Stimulated activated naive B cell treated with anti-CD40 and anti-IgM and Interleukin-4, amounts not matched to agents 10 μg/mL and 1 μg/mL and 100 μg/mL, for 72 hours (primary cell): ENCODE measurements at regions not wholly inside any gene's neighbourhood (a gene's known extent, or its start where the extent isn't known, plus 50 kb on each side); places are given as distances from the start of the nearest gene placed in this dataset.

Experiments used
- ATAC-seq, 2 donors: fragments of 150-1000 bp; cut with Tn5 transposase; replicated peaks; 2 replicates each; pipeline ENCODE4 v1.10.0; 2021; ENCODE audit warnings: moderate library complexity in 1 of 2
- DNase-seq: peaks from one replicate; pipeline ENCODE4 v3.0.0; 2021
- H3K27ac Mint-ChIP-seq: one replicate; pipeline ENCODE4 v1.8.0; 2022; ENCODE audit warnings: mild to moderate bottlenecking, mixed read lengths
- H3K27me3 Mint-ChIP-seq, 2 donors: one replicate each; pipeline ENCODE4 v1.8.0; 2022; ENCODE audit warnings: mixed read lengths in 2 of 2
- H3K36me3 Mint-ChIP-seq, 2 donors: one replicate each; pipeline ENCODE4 v1.8.0; 2022; ENCODE audit warnings: mixed read lengths in 2 of 2, mild to moderate bottlenecking in 1 of 2
- H3K4me1 Mint-ChIP-seq, 2 donors: one replicate each; pipeline ENCODE4 v1.8.0; 2022; ENCODE audit warnings: mixed read lengths in 2 of 2, mild to moderate bottlenecking in 1 of 2
- H3K4me3 Mint-ChIP-seq, 2 donors: one replicate each; pipeline ENCODE4 v1.8.0; 2022; ENCODE audit warnings: mild to moderate bottlenecking in 2 of 2, mixed read lengths in 2 of 2, moderate library complexity in 1 of 2
- H3K9me3 Mint-ChIP-seq, 2 donors: one replicate each; pipeline ENCODE4 v1.8.0; 2022; ENCODE audit warnings: mixed read lengths in 2 of 2, mild to moderate bottlenecking in 1 of 2

- no peak for DNase-seq
- Mint-ChIP-seq H3K4me3 (no peak overlapping the region), H3K36me3 (no peaks in the 10 kb centered on the region), H3K4me1 (no peaks in the 10 kb centered on the region), H3K9me3 (peaks cover 11 to 18% of the 10 kb centered on the region in 2 donors), H3K27me3 (no peaks in the 10 kb centered on the region), H3K27ac (no peak overlapping the region)
- ATAC-seq = no peak
Measured at GRCh38 chr4:58219179-58219578, 1109.0 kb upstream of the IGFBP7 start.

GRCh38 chr4:58216461-58216860 is 1106.3 kb upstream of the IGFBP7 start:
- H3K9me3 Mint-ChIP-seq = peaks cover 7 to 16% of the 10 kb centered on the region in 2 donors
- H3K27ac Mint-ChIP-seq = no peak overlapping the region
- ATAC-seq (no peak), DNase-seq (no peak)
- H3K36me3 Mint-ChIP-seq = no peaks in the 10 kb centered on the region
- no peak overlapping the region for H3K4me3 Mint-ChIP-seq
- H3K27me3 Mint-ChIP-seq = no peaks in the 10 kb centered on the region
- H3K4me1 Mint-ChIP-seq = no peaks in the 10 kb centered on the region

- H3K36me3 Mint-ChIP-seq = no peaks in the 10 kb centered on the region
- H3K27me3 Mint-ChIP-seq = no peaks in the 10 kb centered on the region
- ATAC-seq (no peak), DNase-seq (no peak)
- no peaks in the 10 kb centered on the region for H3K4me1 Mint-ChIP-seq
- H3K4me3 Mint-ChIP-seq = no peak overlapping the region
- H3K9me3 Mint-ChIP-seq = peaks cover 5 to 14% of the 10 kb centered on the region in 2 donors
- no peak overlapping the region for H3K27ac Mint-ChIP-seq
Measured at GRCh38 chr4:58214376-58214775, 1104.2 kb upstream of the IGFBP7 start.

GRCh38 chr4:58209551-58209950 is 1099.4 kb upstream of the IGFBP7 start:
- no peak overlapping the region for H3K4me3 Mint-ChIP-seq
- no peak for ATAC-seq
- no peaks in the 10 kb centered on the region for H3K36me3 Mint-ChIP-seq
- H3K4me1 Mint-ChIP-seq = no peaks in the 10 kb centered on the region
- no peak for DNase-seq
- H3K27ac Mint-ChIP-seq = no peak overlapping the region
- H3K9me3 Mint-ChIP-seq = peaks cover 3 to 4% of the 10 kb centered on the region in 2 donors
- H3K27me3 Mint-ChIP-seq = no peaks in the 10 kb centered on the region

- Mint-ChIP-seq H3K9me3 (peaks cover 0 to 1% of the 10 kb centered on the region in 2 donors), H3K27me3 (no peaks in the 10 kb centered on the region), H3K36me3 (no peaks in the 10 kb centered on the region), H3K4me3 (no peak overlapping the region), H3K4me1 (no peaks in the 10 kb centered on the region), H3K27ac (no peak overlapping the region)
- DNase-seq (no peak), ATAC-seq (no peak)
Measured at GRCh38 chr4:58209001-58209400, 1098.8 kb upstream of the IGFBP7 start.

- no peak overlapping the region for H3K27ac Mint-ChIP-seq
- H3K4me3 Mint-ChIP-seq = no peak overlapping the region
- DNase-seq (no peak), ATAC-seq (no peak)
- no peaks in the 10 kb centered on the region for H3K27me3 Mint-ChIP-seq
- peaks cover 0 to 1% of the 10 kb centered on the region in 2 donors for H3K9me3 Mint-ChIP-seq
- H3K36me3 Mint-ChIP-seq = no peaks in the 10 kb centered on the region
- no peaks in the 10 kb centered on the region for H3K4me1 Mint-ChIP-seq
Measured at GRCh38 chr4:58205446-58206235, 1095.5 kb upstream of the IGFBP7 start.

- peaks cover 0 to 3% of the 10 kb centered on the region in 2 donors for H3K9me3 Mint-ChIP-seq
- no peaks in the 10 kb centered on the region for H3K27me3 Mint-ChIP-seq
Measured at GRCh38 chr4:58192217-58192616, 1082.0 kb upstream of the IGFBP7 start.

GRCh38 chr4:58191109-58191508 is 1080.9 kb upstream of the IGFBP7 start:
- Mint-ChIP-seq H3K36me3 (no peaks in the 10 kb centered on the region), H3K9me3 (peaks cover 0 to 4% of the 10 kb centered on the region in 2 donors), H3K4me3 (no peak overlapping the region), H3K4me1 (no peaks in the 10 kb centered on the region), H3K27ac (no peak overlapping the region), H3K27me3 (no peaks in the 10 kb centered on the region)
- DNase-seq (no peak), ATAC-seq (no peak)

More at GRCh38 chr4:58192217-58192616, 1082.0 kb upstream of the IGFBP7 start:
- no peak for DNase-seq
- no peaks in the 10 kb centered on the region for H3K36me3 Mint-ChIP-seq
- no peak for ATAC-seq
- H3K4me3 Mint-ChIP-seq = no peak overlapping the region
- H3K27ac Mint-ChIP-seq = no peak overlapping the region
- H3K4me1 Mint-ChIP-seq = no peaks in the 10 kb centered on the region

GRCh38 chr4:58188316-58188715 is 1078.1 kb upstream of the IGFBP7 start:
- no peaks in the 10 kb centered on the region for H3K27me3 Mint-ChIP-seq
- no peak for ATAC-seq
- no peak for DNase-seq
- H3K4me3 Mint-ChIP-seq = no peak overlapping the region
- no peak overlapping the region for H3K27ac Mint-ChIP-seq
- H3K9me3 Mint-ChIP-seq = peaks cover 2 to 11% of the 10 kb centered on the region in 2 donors
- H3K4me1 Mint-ChIP-seq = no peaks in the 10 kb centered on the region
- no peaks in the 10 kb centered on the region for H3K36me3 Mint-ChIP-seq

- H3K4me3 Mint-ChIP-seq = no peak overlapping the region
- DNase-seq (no peak), ATAC-seq (no peak)
- no peaks in the 10 kb centered on the region for H3K36me3 Mint-ChIP-seq
- H3K27me3 Mint-ChIP-seq = no peaks in the 10 kb centered on the region
- H3K27ac Mint-ChIP-seq = no peak overlapping the region
- H3K4me1 Mint-ChIP-seq = no peaks in the 10 kb centered on the region
- peaks cover 3 to 4% of the 10 kb centered on the region in 2 donors for H3K9me3 Mint-ChIP-seq
Measured at GRCh38 chr4:58175024-58175423, 1064.8 kb upstream of the IGFBP7 start.

- no peak overlapping the region for H3K27ac Mint-ChIP-seq
- H3K36me3 Mint-ChIP-seq = no peaks in the 10 kb centered on the region
- peaks cover 1 to 4% of the 10 kb centered on the region in 2 donors for H3K9me3 Mint-ChIP-seq
- DNase-seq = no peak
- no peaks in the 10 kb centered on the region for H3K4me1 Mint-ChIP-seq
- no peak for ATAC-seq
- H3K4me3 Mint-ChIP-seq = no peak overlapping the region
- no peaks in the 10 kb centered on the region for H3K27me3 Mint-ChIP-seq
Measured at GRCh38 chr4:58166490-58166889, 1056.3 kb upstream of the IGFBP7 start.

- Mint-ChIP-seq H3K36me3 (no peaks in the 10 kb centered on the region), H3K4me3 (no peak overlapping the region), H3K27me3 (no peaks in the 10 kb centered on the region), H3K27ac (no peak overlapping the region), H3K4me1 (no peaks in the 10 kb centered on the region), H3K9me3 (peaks cover 0 to 2% of the 10 kb centered on the region in 2 donors)
- ATAC-seq (no peak), DNase-seq (no peak)
Measured at GRCh38 chr4:58163156-58163555, 1053.0 kb upstream of the IGFBP7 start.

GRCh38 chr4:58149404-58150085 is 1039.4 kb upstream of the IGFBP7 start:
- no peak overlapping the region for H3K27ac Mint-ChIP-seq
- no peaks in the 10 kb centered on the region for H3K4me1 Mint-ChIP-seq
- DNase-seq (no peak), ATAC-seq (no peak)
- H3K27me3 Mint-ChIP-seq = no peaks in the 10 kb centered on the region
- no peak overlapping the region for H3K4me3 Mint-ChIP-seq
- no peaks in the 10 kb centered on the region for H3K36me3 Mint-ChIP-seq
- peaks cover 6 to 7% of the 10 kb centered on the region in 2 donors for H3K9me3 Mint-ChIP-seq

GRCh38 chr4:58144721-58145120 is 1034.5 kb upstream of the IGFBP7 start:
- ATAC-seq (no peak), DNase-seq (no peak)
- Mint-ChIP-seq H3K4me1 (no peaks in the 10 kb centered on the region), H3K27ac (no peak overlapping the region), H3K4me3 (no peak overlapping the region), H3K27me3 (no peaks in the 10 kb centered on the region), H3K36me3 (no peaks in the 10 kb centered on the region), H3K9me3 (no peaks in the 10 kb centered on the region)
